GM12878 (cell line): ENCODE measurements at regions not wholly inside any gene's neighbourhood (a gene's known extent, or its start where the extent isn't known, plus 50 kb on each side); places are given as distances from the start of the nearest gene placed in this dataset.

Experiments
- FOXK2 ChIP-seq: fragments of 450-650 bp; IDR thresholded peaks from 2 replicates; pipeline ENCODE4 v1.6.1; 2017; ENCODE audit warnings: mild to moderate bottlenecking, moderate library complexity
- GATAD2B ChIP-seq: fragments of 450-650 bp; conservative IDR thresholded peaks from 2 replicates; pipeline ENCODE4 v1.6.1; 2017; ENCODE audit warnings: low read depth, mild to moderate bottlenecking, moderate library complexity
- JUNB ChIP-seq: IDR thresholded peaks from 2 replicates; pipeline ENCODE4 v1.6.1; 2016; ENCODE audit warnings: antibody characterized with exemption, mild to moderate bottlenecking
- POLR2AphosphoS5 ChIP-seq: IDR thresholded peaks from 2 replicates; pipeline ENCODE4 v1.6.1; 2011; ENCODE audit warnings: mild to moderate bottlenecking, low read length, inconsistent platforms
- SREBF2 ChIP-seq: IDR thresholded peaks from 2 replicates; pipeline ENCODE4 v1.6.1; 2012; ENCODE audit warnings: mild to moderate bottlenecking, low read length
- TF ChIP-seq, protein P1 (sequence below), 3 experiments: IDR thresholded peaks in 2 of 3; conservative IDR thresholded peaks in 1 of 3; 2 replicates each; pipeline ENCODE4 v1.5.1; 2011; ENCODE audit warnings: low read depth in 3 of 3, low read length in 3 of 3, mild to moderate bottlenecking in 3 of 3, control low read depth in 2 of 3, moderate library complexity in 2 of 3, inconsistent platforms in 1 of 3, mixed read lengths in 1 of 3; ENCODE audit not compliant: control insufficient read depth in 2 of 3, insufficient read depth in 1 of 3; ENCODE audit errors: extremely low read depth in 1 of 3
- TF ChIP-seq, protein P2 (sequence below): IDR thresholded peaks from 2 replicates; pipeline ENCODE4 v1.6.1; 2011; ENCODE audit warnings: low read depth, mild to moderate bottlenecking, low read length, moderate library complexity, borderline replicate concordance; ENCODE audit errors: extremely low read depth

DNA sequence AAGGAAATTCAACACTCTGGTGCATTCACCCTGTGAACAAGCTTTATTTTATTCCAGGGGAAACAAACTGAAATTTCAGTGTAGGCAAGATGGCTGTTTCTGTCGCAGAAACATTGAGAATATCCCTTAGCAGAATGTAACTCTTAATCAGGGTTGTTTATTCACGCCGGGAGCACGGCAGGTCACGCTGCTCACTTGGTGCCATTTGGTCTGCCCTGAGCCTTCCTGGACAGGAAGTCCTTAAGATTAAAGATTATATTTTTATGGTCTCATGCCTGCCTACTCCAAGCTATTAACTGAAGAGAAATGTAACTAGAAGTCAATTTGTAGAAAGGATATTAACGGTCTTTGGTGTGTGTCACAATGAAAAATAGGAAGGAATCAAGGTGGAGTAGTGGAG, 185.3 kb upstream of the ARGLU1 start:
- TF ChIP-seq SREBF2 (no peak), POLR2AphosphoS5 (no peak), GATAD2B (no peak), JUNB (no peak), FOXK2 (no peak)
- TF ChIP-seq, protein P1, sequence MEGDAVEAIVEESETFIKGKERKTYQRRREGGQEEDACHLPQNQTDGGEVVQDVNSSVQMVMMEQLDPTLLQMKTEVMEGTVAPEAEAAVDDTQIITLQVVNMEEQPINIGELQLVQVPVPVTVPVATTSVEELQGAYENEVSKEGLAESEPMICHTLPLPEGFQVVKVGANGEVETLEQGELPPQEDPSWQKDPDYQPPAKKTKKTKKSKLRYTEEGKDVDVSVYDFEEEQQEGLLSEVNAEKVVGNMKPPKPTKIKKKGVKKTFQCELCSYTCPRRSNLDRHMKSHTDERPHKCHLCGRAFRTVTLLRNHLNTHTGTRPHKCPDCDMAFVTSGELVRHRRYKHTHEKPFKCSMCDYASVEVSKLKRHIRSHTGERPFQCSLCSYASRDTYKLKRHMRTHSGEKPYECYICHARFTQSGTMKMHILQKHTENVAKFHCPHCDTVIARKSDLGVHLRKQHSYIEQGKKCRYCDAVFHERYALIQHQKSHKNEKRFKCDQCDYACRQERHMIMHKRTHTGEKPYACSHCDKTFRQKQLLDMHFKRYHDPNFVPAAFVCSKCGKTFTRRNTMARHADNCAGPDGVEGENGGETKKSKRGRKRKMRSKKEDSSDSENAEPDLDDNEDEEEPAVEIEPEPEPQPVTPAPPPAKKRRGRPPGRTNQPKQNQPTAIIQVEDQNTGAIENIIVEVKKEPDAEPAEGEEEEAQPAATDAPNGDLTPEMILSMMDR (IDR thresholded peaks at IDR 0.05 in 2 of 3, conservative IDR thresholded peaks at IDR 0.05 in 1 of 3; ENCODE audit: control insufficient read depth in 2 of 3, extremely low read depth in 1 of 3, insufficient read depth in 1 of 3, low read depth in 3 of 3, low read length in 3 of 3): no peak
- TF ChIP-seq, protein P2, sequence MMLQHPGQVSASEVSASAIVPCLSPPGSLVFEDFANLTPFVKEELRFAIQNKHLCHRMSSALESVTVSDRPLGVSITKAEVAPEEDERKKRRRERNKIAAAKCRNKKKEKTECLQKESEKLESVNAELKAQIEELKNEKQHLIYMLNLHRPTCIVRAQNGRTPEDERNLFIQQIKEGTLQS: no peak
